G401.6 (cell line): ENCODE measurements at regions not wholly inside any gene's neighbourhood (a gene's known extent, or its start where the extent isn't known, plus 50 kb on each side); places are given as distances from the start of the nearest gene placed in this dataset.

Experiments
- FAIRE-seq: peaks from 2 replicates; lab custom pipeline; 2012; peaks lifted over from hg19 to GRCh38; lab: Jason Lieb, UNC

DNA sequence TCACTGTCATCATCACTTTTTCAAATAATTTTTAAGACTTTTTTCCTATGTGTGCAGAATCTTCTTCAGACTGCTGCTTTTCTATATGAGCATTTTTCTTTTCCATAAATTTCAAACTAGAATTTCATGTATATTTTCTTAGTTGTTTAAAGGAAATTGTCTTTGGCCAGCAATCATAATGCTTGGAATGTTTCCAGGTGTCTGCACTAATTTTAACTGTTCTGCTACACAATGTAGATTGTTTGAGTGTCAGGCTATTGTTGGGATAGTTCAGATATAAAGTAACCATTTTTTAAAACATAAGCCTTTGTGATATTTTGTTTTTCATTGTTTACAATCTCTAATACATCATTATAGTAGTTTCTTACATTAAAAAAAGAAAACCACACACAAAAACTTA lies 1418.5 kb downstream of the EFNB2 start:
- no peak for FAIRE-seq

- FAIRE-seq, result no peak
Observed at GRCh38 chr13:105112561-105112960, 1422.9 kb downstream of the EFNB2 start.

GRCh38 chr13:105107781-105108180 lies 1427.7 kb downstream of the EFNB2 start:
- FAIRE-seq, result no peak

DNA sequence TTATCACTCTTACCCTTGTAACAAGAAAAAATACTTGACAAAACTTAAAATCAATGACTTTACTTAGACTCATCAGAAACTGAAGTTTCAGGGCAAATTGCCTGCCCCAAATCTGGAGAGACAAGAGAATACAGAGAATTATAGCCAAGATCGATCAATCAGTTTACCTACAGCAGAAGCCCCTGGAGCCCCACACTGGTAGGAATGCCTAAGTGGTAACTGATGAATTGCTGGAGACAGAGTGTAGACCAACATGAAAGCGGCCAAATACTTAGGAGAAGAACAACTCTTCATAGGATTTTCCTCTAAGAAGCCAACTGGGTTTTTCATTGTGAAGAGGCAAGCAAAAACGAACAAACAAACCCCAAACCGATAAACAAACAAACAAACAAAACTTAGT lies 1430.0 kb downstream of the EFNB2 start:
- FAIRE-seq, result no peak

- no peak for FAIRE-seq
Observed at GRCh38 chr13:105097521-105097920, 1437.9 kb downstream of the EFNB2 start.

DNA sequence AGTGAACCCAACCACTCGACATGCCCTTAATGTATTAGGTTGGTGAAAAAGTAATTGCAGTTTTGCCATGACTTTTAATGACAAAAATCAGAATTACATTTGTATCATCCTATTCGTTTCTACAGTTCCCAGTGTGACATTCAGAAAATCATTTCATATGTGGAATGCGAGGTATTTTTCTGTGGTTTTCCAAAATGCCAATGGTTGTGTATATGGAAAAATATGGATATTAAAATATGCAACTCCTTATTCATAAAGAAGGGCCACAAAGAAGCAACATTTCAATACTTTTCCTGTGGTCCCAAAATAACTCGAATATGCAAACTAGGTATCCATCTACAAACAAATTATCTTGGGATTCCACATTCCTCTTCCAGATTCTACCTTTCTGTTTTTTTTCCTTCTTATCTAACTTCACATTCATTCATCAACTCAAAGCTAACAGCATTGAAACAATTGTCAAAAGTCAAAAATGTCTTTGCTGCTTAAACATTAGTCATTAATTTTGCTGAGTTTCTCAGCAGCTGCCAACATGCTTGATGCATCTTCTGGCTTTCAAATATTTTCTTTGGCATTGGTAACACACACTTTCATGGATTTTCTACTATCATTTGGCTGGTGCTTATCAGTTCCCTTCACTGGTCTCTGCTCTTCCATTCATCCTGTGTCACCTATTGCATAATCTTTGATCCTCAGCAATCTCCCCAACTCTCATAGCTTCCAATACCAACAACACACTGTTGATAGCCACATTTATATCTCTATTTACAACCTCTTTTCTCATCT lies 1445.4 kb downstream of the EFNB2 start:
- FAIRE-seq, result no peak

- FAIRE-seq, result no peak
Observed at GRCh38 chr13:105087945-105088344, 1447.5 kb downstream of the EFNB2 start.

- no peak for FAIRE-seq
Observed at GRCh38 chr13:105084931-105085330, 1450.5 kb downstream of the EFNB2 start.

DNA sequence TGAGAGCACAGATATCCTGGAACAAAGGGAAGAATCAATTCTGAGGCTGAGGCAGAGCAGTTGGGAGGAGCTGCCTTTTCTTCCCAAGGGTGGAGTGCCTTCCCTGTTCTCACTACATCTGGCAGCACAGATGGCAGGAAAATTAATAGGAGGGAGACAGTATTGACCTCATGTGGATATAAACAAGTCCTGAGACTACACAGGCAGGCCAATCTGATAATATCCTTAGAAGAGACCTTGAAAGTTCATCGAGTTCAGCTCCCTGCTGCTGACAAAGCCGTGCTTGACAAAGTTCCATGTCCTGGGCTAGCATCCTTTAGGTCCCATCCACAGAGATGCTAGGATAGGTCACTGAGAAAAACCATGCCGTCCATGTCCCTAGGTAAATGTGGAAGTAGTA lies 1451.5 kb downstream of the EFNB2 start:
- FAIRE-seq, result no peak

DNA sequence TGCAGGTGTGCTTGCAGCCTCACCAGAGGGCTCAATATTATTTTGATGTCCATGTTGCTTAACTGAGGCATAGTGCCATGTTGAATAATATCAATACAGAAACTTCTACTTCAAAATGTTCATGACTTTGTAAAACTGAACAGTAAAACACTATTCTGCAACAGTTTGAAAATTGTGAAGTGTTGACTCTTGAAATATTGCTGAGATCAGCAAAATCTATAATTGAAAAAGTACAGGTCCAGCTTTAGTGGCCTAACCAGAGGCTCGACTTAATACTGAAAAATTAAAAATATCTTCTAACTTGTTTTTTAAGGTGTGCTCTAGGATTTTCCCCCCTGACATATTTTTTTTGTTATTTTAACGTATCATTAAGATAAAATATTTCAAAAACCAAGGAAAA lies 1460.7 kb downstream of the EFNB2 start:
- no peak for FAIRE-seq

- no peak for FAIRE-seq
Observed at GRCh38 chr13:105073041-105073440, 1462.4 kb downstream of the EFNB2 start.

- no peak for FAIRE-seq
Observed at GRCh38 chr13:105070452-105070851, 1465.0 kb downstream of the EFNB2 start.

DNA sequence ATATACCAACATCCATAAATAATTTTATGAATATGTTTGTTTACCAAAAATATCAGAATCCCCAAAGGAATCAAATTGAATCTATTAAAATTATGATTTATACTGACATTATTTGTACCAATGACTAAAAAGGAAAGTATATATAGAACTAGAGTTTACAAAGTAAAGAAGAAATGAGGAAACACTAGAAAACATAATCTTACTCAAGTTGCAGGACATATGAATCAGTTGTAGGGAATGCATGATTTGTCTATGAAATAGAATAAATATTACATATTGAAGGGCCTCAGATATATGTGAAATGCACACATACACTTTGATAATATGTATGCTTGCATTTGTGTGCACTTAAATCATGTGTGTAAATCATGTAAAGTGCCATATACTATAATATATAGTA lies 1466.4 kb downstream of the EFNB2 start:
- no peak for FAIRE-seq

DNA sequence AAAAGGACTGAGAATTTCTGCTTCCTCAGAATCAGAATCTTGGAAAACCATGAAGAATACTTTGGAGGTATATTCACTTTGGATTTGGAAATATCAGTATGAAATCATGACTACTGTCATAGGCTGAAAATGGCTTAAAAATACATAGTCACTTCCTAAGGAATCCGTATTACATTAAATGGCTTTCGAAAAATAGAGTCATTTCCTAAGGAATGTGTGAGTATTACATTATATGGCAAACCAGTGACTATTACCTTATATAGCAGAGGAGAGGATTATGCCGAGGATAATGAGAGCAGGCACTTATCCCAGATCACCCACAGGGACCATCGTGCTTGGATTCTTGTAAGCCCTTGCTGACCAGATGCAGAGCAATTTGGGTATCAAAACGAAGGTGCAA lies 1471.8 kb downstream of the EFNB2 start:
- no peak for FAIRE-seq

- no peak for FAIRE-seq
Observed at GRCh38 chr13:105059786-105060185, 1475.7 kb downstream of the EFNB2 start.

DNA sequence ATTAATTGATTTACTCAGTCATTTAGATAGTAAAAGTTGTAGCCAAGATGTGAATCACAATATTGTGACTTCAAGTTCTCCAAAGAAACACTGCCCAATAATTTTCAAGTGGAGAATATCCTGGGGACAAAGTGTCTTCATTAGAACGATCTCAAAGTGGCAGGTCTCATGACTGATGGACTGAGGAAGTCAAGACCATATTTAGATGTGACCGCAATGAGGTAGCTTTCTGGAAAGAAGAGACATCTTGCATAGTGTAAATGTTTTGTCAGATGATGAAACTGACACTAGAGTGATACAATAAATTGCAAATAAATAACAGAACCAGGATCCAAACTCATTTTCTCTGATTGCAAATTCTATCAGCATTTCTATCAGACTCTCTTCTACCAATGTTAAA lies 1476.9 kb downstream of the EFNB2 start:
- FAIRE-seq, result no peak

DNA sequence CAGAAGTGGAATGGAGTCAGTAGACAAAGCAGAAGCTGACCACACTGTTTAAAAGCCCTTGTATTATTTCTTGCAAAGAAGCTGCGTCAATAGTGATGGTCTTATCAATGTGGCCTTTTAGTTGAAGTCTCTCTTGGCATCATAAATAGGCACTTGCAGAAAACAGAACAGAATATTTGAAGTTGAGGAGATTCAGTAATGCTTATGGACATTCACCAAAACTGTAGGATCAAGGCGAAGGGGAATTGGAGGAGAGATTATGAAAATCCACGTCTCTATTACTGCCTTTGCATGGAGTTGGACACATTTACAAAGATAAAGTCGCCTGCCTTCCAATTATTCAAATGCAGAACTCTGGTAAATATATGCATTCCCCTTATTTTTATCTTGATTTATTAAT lies 1482.8 kb downstream of the EFNB2 start:
- FAIRE-seq, result no peak

- FAIRE-seq, result no peak
Observed at GRCh38 chr13:105050686-105051085, 1484.8 kb downstream of the EFNB2 start.

DNA sequence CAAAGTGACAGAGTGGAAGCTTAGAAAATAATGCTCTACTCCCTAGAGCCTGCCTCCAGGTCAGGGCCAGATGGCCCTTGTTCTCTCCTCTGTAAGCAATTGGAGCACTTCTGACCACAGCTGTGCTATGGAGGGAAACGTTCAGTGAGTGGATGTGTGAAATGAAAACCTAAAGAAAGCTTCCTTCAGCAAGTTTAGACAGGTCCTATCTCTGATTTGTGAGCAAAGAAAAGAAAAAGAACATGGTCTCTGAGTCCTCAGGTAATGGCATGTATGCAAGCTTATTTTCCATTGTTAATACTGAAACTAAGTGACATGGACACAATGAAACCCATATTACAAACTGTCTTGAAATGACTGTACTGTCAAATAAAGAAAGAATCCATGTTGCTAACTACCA lies 1486.8 kb downstream of the EFNB2 start:
- no peak for FAIRE-seq

DNA sequence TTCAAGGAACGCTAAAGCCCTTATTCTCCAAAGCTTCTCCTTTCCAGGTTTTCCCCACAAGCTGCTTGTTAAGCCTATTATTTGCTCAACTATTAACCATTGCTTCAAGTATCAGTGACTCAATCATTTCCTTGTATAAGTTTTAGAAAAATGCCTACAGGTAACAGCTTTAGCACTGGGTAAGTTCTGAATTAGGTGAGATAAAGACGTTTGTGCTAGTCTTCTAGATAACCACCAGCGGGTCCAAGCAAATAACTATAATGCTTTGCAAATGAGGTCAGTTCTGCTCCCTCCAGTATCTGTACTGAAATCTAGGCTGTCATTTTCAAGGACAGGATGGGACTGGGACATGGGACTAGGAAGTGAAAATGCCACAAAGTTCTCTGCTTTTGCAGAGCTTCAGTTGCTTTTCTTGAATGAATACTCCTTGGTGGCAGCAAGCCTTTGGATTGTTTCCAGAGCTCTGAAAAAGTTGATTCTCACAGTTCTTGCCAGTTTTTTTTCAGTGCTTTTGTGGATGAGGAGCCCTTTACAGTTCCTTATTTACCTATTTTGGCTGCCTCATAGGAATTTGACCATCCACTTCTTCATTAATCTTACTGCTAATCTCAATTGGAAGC lies 1487.7 kb downstream of the EFNB2 start:
- FAIRE-seq, result no peak

DNA sequence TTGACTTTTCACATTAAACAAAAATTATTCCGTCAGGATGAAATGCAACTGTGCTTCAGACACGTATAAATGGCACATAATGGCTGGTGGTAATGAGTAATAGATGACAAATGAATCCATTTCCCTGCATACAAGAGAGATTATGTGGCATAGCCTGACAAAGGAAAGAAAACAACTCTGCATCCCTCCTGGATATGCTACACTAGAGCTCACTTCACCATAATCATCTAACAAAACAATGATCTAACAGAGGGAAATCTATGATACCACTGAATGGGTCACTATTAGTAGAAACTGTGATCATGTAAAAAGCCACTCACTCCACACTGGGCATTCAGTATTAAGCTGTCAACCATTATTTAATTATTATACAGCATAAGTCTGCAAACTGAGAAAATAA lies 1498.4 kb downstream of the EFNB2 start:
- no peak for FAIRE-seq

DNA sequence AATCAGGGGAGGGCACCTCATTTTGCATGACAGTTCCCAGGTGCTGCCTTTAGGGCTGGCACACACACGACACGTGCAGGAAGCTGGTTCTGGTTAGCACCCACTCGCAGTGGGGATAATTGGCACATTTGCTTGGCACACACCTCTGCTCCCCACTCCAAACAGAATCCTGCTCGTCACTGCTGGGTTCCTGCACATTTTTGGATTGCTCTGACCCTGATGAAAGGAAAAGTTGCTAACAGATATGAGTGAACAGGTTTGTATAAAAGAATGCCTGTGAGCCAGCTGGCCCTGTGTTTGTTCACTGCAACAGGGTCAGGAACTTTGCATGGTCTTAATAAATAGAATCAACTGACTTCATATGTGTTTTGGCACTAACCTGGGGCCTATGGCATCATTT lies 1500.4 kb downstream of the EFNB2 start:
- no peak for FAIRE-seq

DNA sequence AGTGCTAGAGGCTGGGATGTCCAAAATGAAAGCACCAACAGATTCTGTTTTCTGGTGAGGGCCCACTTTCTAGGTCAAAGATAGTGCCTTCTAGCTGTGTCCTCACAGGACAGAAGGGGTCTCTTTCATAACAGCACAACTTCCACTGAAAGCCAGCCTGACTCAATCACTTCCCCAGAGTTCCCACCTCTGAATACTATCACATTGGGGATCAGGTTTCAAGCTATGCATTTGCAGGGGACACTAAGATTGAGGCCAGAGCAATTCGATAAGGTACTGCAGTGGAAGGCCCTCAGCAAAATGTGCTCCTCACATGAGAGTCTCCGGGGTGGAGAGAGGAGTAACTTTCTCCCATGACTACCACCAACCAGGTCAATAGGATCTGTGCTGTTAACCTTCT lies 1501.5 kb downstream of the EFNB2 start:
- FAIRE-seq, result no peak

- FAIRE-seq, result no peak
Observed at GRCh38 chr13:105031306-105031705, 1504.2 kb downstream of the EFNB2 start.
